Right lobe of liver (tissue), 4 donors: ENCODE measurements at regions not wholly inside any gene's neighbourhood (a gene's known extent, or its start where the extent isn't known, plus 50 kb on each side); places are given as distances from the start of the nearest gene placed in this dataset.

Source experiments
- CTCF ChIP-seq, 4 donors: fragments of 200-600 bp in 3 of 4; fragments of 450-650 bp in 1 of 4; IDR thresholded peaks; one replicate each; pipeline versions ENCODE4 v1.5.1 to v1.8.0; 2016 to 2022; ENCODE audit warnings: antibody characterized with exemption in 4 of 4, mild to moderate bottlenecking in 2 of 4
- POLR2A ChIP-seq: fragments of 450-650 bp; IDR thresholded peaks from one replicate; pipeline ENCODE4 v1.6.1; 2017; ENCODE audit warnings: antibody characterized with exemption, mild to moderate bottlenecking
- donor health status: DM: no; HTN: no; CAD: no.
- donor health status: DM: no; HTN: no; CAD: no.
- donor health status: DM: no; HTN: yes; CAD: no.

GRCh38 chr18:75625966-75626365, 198.5 kb upstream of the SMIM21 start:
- TF ChIP-seq CTCF (IDR thresholded peaks at IDR 0.05) = no peak
- no peak for TF ChIP-seq POLR2A
